H9 (cell line): ENCODE measurements at regions not wholly inside any gene's neighbourhood (a gene's known extent, or its start where the extent isn't known, plus 50 kb on each side); places are given as distances from the start of the nearest gene placed in this dataset.

ENCODE experiments used
- DNase-seq: peaks from one replicate; pipeline ENCODE4 v3.0.0-alpha.2; 2017
- H2AFZ ChIP-seq: one replicate; pipeline ENCODE4 v1.6.1; 2013; ENCODE audit warnings: mild to moderate bottlenecking, low read length, control low read depth, moderate library complexity
- H2AK5ac ChIP-seq: 2 replicates; pipeline ENCODE4 v1.6.1; 2013; ENCODE audit warnings: low read length, control low read depth, mixed read lengths; ENCODE audit not compliant: insufficient read length
- H2BK120ac ChIP-seq: one replicate; pipeline ENCODE4 v1.6.1; 2013; ENCODE audit warnings: low read depth, mild to moderate bottlenecking, low read length, control low read depth, inconsistent platforms; ENCODE audit not compliant: poor library complexity, severe bottlenecking
- H2BK12ac ChIP-seq: 2 replicates; pipeline ENCODE4 v1.6.1; 2013; ENCODE audit warnings: low read length, control low read depth, mixed read lengths, low read depth; ENCODE audit not compliant: insufficient read length
- H2BK15ac ChIP-seq: 2 replicates; pipeline ENCODE4 v1.6.1; 2013; ENCODE audit warnings: low read depth, low read length, control low read depth
- H2BK20ac ChIP-seq: one replicate; pipeline ENCODE4 v1.6.1; 2013; ENCODE audit warnings: low read depth, mild to moderate bottlenecking, low read length, control low read depth, inconsistent platforms; ENCODE audit not compliant: poor library complexity, severe bottlenecking
- H2BK5ac ChIP-seq: 2 replicates; pipeline ENCODE4 v1.6.1; 2013; ENCODE audit warnings: low read length, control low read depth, mixed read lengths; ENCODE audit not compliant: insufficient read length
- H3K14ac ChIP-seq: 2 replicates; pipeline ENCODE4 v1.6.1; 2013; ENCODE audit warnings: low read length, control low read depth; ENCODE audit not compliant: insufficient read depth
- H3K18ac ChIP-seq: 2 replicates; pipeline ENCODE4 v1.6.1; 2013; ENCODE audit warnings: low read depth, mild to moderate bottlenecking, mixed read lengths, low read length, control low read depth; ENCODE audit not compliant: insufficient read length
- H3K23ac ChIP-seq: 2 replicates; pipeline ENCODE4 v1.6.1; 2013; ENCODE audit warnings: low read length, control low read depth, mixed read lengths, low read depth; ENCODE audit not compliant: insufficient read length
- H3K23me2 ChIP-seq: 2 replicates; pipeline ENCODE4 v1.6.1; 2013; ENCODE audit warnings: low read depth, mild to moderate bottlenecking, mixed read lengths, low read length, control low read depth; ENCODE audit not compliant: insufficient read length, poor library complexity, severe bottlenecking
- H3K27ac ChIP-seq: 2 replicates; pipeline ENCODE4 v1.5.1; 2013; ENCODE audit warnings: low read length, control low read depth, mixed read lengths, low read depth; ENCODE audit not compliant: insufficient read length
- H3K27me3 ChIP-seq: 2 replicates; pipeline ENCODE4 v1.6.1; 2013; ENCODE audit warnings: low read length, control low read depth, inconsistent platforms; ENCODE audit not compliant: insufficient read depth
- H3K4ac ChIP-seq: 2 replicates; pipeline ENCODE4 v1.6.1; 2013; ENCODE audit warnings: low read depth, mild to moderate bottlenecking, control low read depth, inconsistent platforms, low read length, moderate library complexity
- H3K4me1 ChIP-seq: 2 replicates; pipeline ENCODE4 v1.6.1; 2013; ENCODE audit warnings: low read length, control low read depth, inconsistent platforms; ENCODE audit not compliant: insufficient read depth
- H3K4me2 ChIP-seq: 2 replicates; pipeline ENCODE4 v1.6.1; 2013; ENCODE audit warnings: low read length, control low read depth, mixed read lengths; ENCODE audit not compliant: insufficient read length, insufficient read depth
- H3K56ac ChIP-seq: 2 replicates; pipeline ENCODE4 v1.6.1; 2013; ENCODE audit warnings: low read depth, mild to moderate bottlenecking, mixed read lengths, low read length, control low read depth; ENCODE audit not compliant: insufficient read length
- H3K79me1 ChIP-seq: 2 replicates; pipeline ENCODE4 v1.6.1; 2013; ENCODE audit warnings: low read depth, mild to moderate bottlenecking, moderate library complexity, low read length, control low read depth, inconsistent platforms; ENCODE audit not compliant: insufficient read depth, poor library complexity, severe bottlenecking
- H3K79me2 ChIP-seq: 2 replicates; pipeline ENCODE4 v1.6.1; 2013; ENCODE audit warnings: low read length, control low read depth, inconsistent platforms; ENCODE audit not compliant: insufficient read depth
- H3K9ac ChIP-seq: 2 replicates; pipeline ENCODE4 v1.6.1; 2013; ENCODE audit warnings: low read length, control low read depth, mixed read lengths; ENCODE audit not compliant: insufficient read length; ENCODE audit errors: extremely low read depth
- H3K9me3 ChIP-seq: one replicate; pipeline ENCODE4 v1.6.1; 2013; ENCODE audit warnings: low read depth, low read length, inconsistent platforms; ENCODE audit not compliant: control insufficient read depth
- H3T11ph ChIP-seq: one replicate; pipeline ENCODE4 v1.6.1; 2013; ENCODE audit warnings: mild to moderate bottlenecking, low read length, control low read depth, inconsistent platforms
- H4K20me1 ChIP-seq: one replicate; pipeline ENCODE4 v1.6.1; 2013; ENCODE audit not compliant: control insufficient read depth, insufficient read length, insufficient read depth
- H4K5ac ChIP-seq: 2 replicates; pipeline ENCODE4 v1.6.1; 2013; ENCODE audit warnings: low read depth, mild to moderate bottlenecking, mixed read lengths, low read length, control low read depth; ENCODE audit not compliant: insufficient read length
- H4K8ac ChIP-seq: replicated peaks from 2 replicates; pipeline ENCODE4 v1.6.1; 2013; ENCODE audit warnings: low read length, control low read depth, mixed read lengths, low read depth; ENCODE audit not compliant: insufficient read length
- H4K91ac ChIP-seq: 2 replicates; pipeline ENCODE4 v1.6.1; 2013; ENCODE audit warnings: low read depth, mild to moderate bottlenecking, moderate library complexity, mixed read lengths, low read length, control low read depth; ENCODE audit not compliant: insufficient read length
- H3K27ac Mint-ChIP-seq, 3 experiments: 2 replicates in 2 of 3; 3 replicates in 1 of 3; pipeline ENCODE4 v1.8.0; 2020 to 2021; ENCODE audit warnings: mixed read lengths in 3 of 3, mild to moderate bottlenecking in 1 of 3, moderate library complexity in 1 of 3
- H3K27me3 Mint-ChIP-seq: 2 replicates; pipeline ENCODE4 v1.8.0; 2021; ENCODE audit warnings: low read depth, mild to moderate bottlenecking, moderate library complexity, mixed read lengths
- H3K36me3 Mint-ChIP-seq, 3 experiments: 2 replicates in 2 of 3; 3 replicates in 1 of 3; pipeline ENCODE4 v1.8.0; 2020 to 2021; ENCODE audit warnings: low read depth in 3 of 3, mixed read lengths in 3 of 3; ENCODE audit not compliant: insufficient read depth in 1 of 3
- H3K4me1 Mint-ChIP-seq, 2 experiments: 2 replicates each; pipeline ENCODE4 v1.8.0; 2020; ENCODE audit warnings: mixed read lengths in 2 of 2
- H3K4me3 Mint-ChIP-seq, 2 experiments: 2 replicates in 1 of 2; 3 replicates in 1 of 2; pipeline ENCODE4 v1.8.0; 2020 to 2021; ENCODE audit warnings: mild to moderate bottlenecking in 2 of 2, mixed read lengths in 2 of 2, moderate library complexity in 1 of 2
- H3K9me3 Mint-ChIP-seq, 2 experiments: 2 replicates in 1 of 2; 3 replicates in 1 of 2; pipeline ENCODE4 v1.8.0; 2020; ENCODE audit warnings: mild to moderate bottlenecking in 2 of 2, mixed read lengths in 2 of 2, moderate library complexity in 1 of 2
- WGBS: extraction: QIAGEN DNeasy Blood & Tissue Kit; methylation state at CpG from one replicate; pipeline ENCODE4 v1.1.7; 2013; ENCODE audit warnings: missing lambda C conversion rate, low lambda C conversion rate, mixed read lengths; ENCODE audit not compliant: insufficient read length; ENCODE audit errors: extremely low coverage; 5-methylcytosine and 5-hydroxymethylcytosine counted together
- TF ChIP-seq, protein P1 (sequence below): fragments of 200-600 bp; sonication (generic); conservative IDR thresholded peaks from 3 replicates; pipeline ENCODE4 v1.8.0; 2021; ENCODE audit warnings: antibody characterized with exemption, mild to moderate bottlenecking

DNA sequence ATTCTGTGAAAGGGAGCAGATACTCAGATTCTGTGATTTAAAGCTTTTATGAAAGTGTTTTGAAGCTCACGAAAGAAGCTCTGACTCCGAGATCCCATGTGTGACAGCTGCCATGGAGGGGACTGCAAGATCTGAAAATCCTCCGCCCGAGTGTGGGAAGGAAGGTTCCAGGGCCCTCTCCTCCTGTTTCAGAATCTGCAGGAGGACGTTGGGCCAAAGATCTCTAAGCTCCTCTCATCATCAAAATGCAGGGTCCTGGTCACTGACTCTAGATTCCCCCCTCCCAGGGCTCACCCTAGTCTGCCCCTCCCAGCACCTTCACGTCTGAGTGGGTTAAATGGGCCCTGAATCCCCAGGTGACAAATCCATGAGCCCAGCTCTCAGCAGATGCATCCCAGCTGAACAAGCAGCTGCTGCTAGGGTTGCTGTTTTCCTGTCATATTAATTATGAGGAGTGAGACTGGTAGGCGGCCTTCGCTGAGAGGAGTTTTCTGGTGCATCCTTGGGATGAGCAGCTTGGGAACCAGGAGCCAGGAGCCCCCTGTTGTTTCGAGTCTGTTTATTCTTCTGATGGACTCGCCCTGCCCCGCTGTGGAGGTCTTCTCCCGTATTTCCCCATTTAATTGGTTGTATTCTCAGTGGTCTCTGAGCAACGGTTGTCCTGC is 402.0 kb downstream of the MATN1 start:
- no peaks in the 10 kb centered on the region for H3K4me1 ChIP-seq
- H2BK12ac ChIP-seq, result no peak overlapping the region
- H3K56ac ChIP-seq, result no peak overlapping the region
- Mint-ChIP-seq H3K36me3 (peaks cover 0 to 1% (median 0%) of the 10 kb centered on the region in 3 experiments; a peak in 1 of 7 replicates), H3K4me1 (peaks cover 0 to 19% of the 10 kb centered on the region in 2 experiments; a peak in 2 of 4 replicates), H3K4me3 (no peak overlapping the region), H3K27me3 (no peaks in the 10 kb centered on the region; the same call in 1 of the 2 replicates), H3K27ac (no peak overlapping the region), H3K9me3 (peaks cover under 1 to 2% of the 10 kb centered on the region in 2 experiments; a peak in 2 of 5 replicates)
- no peak overlapping the region for H3K9ac ChIP-seq
- H3K23ac ChIP-seq, result no peak overlapping the region
- TF ChIP-seq, protein P1, sequence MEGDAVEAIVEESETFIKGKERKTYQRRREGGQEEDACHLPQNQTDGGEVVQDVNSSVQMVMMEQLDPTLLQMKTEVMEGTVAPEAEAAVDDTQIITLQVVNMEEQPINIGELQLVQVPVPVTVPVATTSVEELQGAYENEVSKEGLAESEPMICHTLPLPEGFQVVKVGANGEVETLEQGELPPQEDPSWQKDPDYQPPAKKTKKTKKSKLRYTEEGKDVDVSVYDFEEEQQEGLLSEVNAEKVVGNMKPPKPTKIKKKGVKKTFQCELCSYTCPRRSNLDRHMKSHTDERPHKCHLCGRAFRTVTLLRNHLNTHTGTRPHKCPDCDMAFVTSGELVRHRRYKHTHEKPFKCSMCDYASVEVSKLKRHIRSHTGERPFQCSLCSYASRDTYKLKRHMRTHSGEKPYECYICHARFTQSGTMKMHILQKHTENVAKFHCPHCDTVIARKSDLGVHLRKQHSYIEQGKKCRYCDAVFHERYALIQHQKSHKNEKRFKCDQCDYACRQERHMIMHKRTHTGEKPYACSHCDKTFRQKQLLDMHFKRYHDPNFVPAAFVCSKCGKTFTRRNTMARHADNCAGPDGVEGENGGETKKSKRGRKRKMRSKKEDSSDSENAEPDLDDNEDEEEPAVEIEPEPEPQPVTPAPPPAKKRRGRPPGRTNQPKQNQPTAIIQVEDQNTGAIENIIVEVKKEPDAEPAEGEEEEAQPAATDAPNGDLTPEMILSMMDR, result no peak
- H3K27me3 ChIP-seq, result no peaks in the 10 kb centered on the region
- no peaks in the 10 kb centered on the region for H3K23me2 ChIP-seq
- no peak overlapping the region for H2BK5ac ChIP-seq
- no peak overlapping the region for H2BK120ac ChIP-seq
- no peak overlapping the region for H2AK5ac ChIP-seq
- no peak overlapping the region for H2BK20ac ChIP-seq
- no peak overlapping the region for H3K4me2 ChIP-seq
- H3K79me2 ChIP-seq, result no peaks in the 10 kb centered on the region
- DNase-seq, result no peak
- WGBS, result no CpG with 5 or more reads among the region's 13 CpGs
- H4K91ac ChIP-seq, result no peak overlapping the region
- no peak overlapping the region for H3T11ph ChIP-seq
- H2BK15ac ChIP-seq, result no peak overlapping the region
- no peak overlapping the region for H3K4ac ChIP-seq
- no peaks in the 10 kb centered on the region for H4K20me1 ChIP-seq
- H3K14ac ChIP-seq, result no peak overlapping the region
- H3K9me3 ChIP-seq, result no peaks in the 10 kb centered on the region
- H3K27ac ChIP-seq, result no peak overlapping the region
- H3K18ac ChIP-seq, result no peak overlapping the region
- no peaks in the 10 kb centered on the region for H3K79me1 ChIP-seq
- no peak overlapping the region for H4K5ac ChIP-seq
- no peak overlapping the region for H2AFZ ChIP-seq
- no peak overlapping the region for H4K8ac ChIP-seq
